ENCODE measurements at regions not wholly inside any gene's neighbourhood (a gene's known extent, or its start where the extent isn't known, plus 50 kb on each side); places are given as distances from the start of the nearest gene placed in this dataset.

DNA sequence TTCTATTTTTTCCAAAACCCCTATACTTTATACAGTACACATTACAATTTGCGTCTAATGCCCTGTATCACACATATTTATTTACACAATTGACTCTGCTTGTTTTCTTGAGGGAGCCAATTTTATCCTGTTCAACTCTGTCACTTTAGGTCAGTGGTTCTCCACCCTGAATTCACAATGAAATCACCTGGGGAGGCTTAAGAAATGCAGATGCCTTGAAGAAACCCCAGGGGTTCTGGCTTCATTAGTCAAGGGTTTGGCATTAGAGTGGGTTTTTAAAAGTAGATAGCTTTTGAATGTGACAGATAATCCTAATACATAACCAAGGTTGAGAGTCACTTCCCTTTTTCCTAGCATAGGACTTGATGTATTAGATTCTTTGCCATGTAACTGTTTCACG, 398.6 kb upstream of the ERCC4 start:
- H3K9me3 ChIP-seq = no peaks in the 10 kb centered on the region
- no peaks in the 10 kb centered on the region for H3K4me1 ChIP-seq
- TF ChIP-seq, protein P1, sequence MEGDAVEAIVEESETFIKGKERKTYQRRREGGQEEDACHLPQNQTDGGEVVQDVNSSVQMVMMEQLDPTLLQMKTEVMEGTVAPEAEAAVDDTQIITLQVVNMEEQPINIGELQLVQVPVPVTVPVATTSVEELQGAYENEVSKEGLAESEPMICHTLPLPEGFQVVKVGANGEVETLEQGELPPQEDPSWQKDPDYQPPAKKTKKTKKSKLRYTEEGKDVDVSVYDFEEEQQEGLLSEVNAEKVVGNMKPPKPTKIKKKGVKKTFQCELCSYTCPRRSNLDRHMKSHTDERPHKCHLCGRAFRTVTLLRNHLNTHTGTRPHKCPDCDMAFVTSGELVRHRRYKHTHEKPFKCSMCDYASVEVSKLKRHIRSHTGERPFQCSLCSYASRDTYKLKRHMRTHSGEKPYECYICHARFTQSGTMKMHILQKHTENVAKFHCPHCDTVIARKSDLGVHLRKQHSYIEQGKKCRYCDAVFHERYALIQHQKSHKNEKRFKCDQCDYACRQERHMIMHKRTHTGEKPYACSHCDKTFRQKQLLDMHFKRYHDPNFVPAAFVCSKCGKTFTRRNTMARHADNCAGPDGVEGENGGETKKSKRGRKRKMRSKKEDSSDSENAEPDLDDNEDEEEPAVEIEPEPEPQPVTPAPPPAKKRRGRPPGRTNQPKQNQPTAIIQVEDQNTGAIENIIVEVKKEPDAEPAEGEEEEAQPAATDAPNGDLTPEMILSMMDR (IDR thresholded peaks at IDR 0.05) = no peak
- TF ChIP-seq POLR2A (IDR thresholded peaks at IDR 0.05) = no peak
- no peak overlapping the region for H3K4me3 ChIP-seq
- H3K27me3 ChIP-seq = no peaks in the 10 kb centered on the region
- DNase-seq (no peak), ATAC-seq (no peak)
- intact Hi-C loops (cut with DNase I) = no loop called here
- no peaks in the 10 kb centered on the region for H3K36me3 ChIP-seq
- 52% methylated on average over 2 of the region's 2 CpGs for WGBS (ENCODE audit: insufficient coverage, low coverage, low lambda C conversion rate, missing lambda C conversion rate)
- no peak overlapping the region for H3K27ac ChIP-seq

DNA sequence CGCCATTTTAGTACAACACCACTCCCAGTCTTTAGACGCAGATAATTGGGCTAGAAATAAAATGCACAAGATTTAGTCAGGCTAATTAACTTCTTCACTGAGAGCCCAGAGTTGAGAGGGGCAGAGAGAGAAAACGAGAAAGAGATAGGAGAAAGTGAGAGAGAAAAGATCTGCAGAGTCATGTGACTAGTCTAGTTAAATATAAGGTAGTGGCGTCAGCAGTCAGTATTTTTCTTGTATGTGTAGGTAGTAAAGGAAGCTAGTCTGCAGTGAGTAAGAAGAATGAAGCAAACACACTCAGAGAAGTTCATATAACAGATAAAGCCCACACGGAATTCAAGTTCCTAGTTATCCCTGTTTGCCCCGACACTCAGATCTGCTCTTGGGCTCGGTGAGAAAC, 392.6 kb upstream of the ERCC4 start:
- WGBS (ENCODE audit: insufficient coverage, low coverage, low lambda C conversion rate, missing lambda C conversion rate) = 59% methylated on average over 7 of the region's 7 CpGs
- H3K9me3 ChIP-seq = no peaks in the 10 kb centered on the region
- H3K36me3 ChIP-seq = no peaks in the 10 kb centered on the region
- TF ChIP-seq, protein P1 (IDR thresholded peaks at IDR 0.05) = no peak
- TF ChIP-seq POLR2A (IDR thresholded peaks at IDR 0.05) = no peak
- no peaks in the 10 kb centered on the region for H3K4me1 ChIP-seq
- DNase-seq (no peak), ATAC-seq (no peak)
- intact Hi-C loops (cut with DNase I) = no loop called here
- H3K4me3 ChIP-seq = no peak overlapping the region
- H3K27me3 ChIP-seq = no peaks in the 10 kb centered on the region
- no peak overlapping the region for H3K27ac ChIP-seq

DNA sequence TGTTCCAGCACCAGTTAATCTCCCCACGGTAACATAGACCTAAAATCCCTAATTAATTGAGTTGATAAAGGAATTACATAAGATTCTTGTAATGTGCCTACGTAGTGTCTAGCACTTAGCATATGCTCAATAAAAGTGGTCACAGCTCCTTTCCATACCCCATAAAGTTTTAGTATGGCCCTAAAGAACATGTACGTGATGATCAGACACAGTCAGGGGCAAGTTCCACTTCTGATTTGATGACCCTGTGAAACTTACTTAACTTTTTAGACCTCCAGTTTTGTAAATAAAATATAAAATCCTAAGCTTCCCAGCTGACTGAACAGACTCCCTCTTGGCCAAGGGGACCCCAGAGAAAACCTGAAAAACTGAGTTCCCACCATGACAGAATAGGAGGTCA, 391.3 kb upstream of the ERCC4 start:
- WGBS (ENCODE audit: insufficient coverage, low coverage, low lambda C conversion rate, missing lambda C conversion rate) = 68% methylated on average over 3 of the region's 3 CpGs
- Histone ChIP-seq H3K4me3 (no peak overlapping the region), H3K27me3 (no peaks in the 10 kb centered on the region), H3K9me3 (no peaks in the 10 kb centered on the region), H3K36me3 (no peaks in the 10 kb centered on the region), H3K27ac (no peak overlapping the region), H3K4me1 (no peaks in the 10 kb centered on the region)
- no peak for ATAC-seq
- intact Hi-C loops (cut with DNase I) = no loop called here
- TF ChIP-seq, protein P1 (IDR thresholded peaks at IDR 0.05) = no peak
- TF ChIP-seq POLR2A (IDR thresholded peaks at IDR 0.05) = no peak
- DNase-seq = no peak

DNA sequence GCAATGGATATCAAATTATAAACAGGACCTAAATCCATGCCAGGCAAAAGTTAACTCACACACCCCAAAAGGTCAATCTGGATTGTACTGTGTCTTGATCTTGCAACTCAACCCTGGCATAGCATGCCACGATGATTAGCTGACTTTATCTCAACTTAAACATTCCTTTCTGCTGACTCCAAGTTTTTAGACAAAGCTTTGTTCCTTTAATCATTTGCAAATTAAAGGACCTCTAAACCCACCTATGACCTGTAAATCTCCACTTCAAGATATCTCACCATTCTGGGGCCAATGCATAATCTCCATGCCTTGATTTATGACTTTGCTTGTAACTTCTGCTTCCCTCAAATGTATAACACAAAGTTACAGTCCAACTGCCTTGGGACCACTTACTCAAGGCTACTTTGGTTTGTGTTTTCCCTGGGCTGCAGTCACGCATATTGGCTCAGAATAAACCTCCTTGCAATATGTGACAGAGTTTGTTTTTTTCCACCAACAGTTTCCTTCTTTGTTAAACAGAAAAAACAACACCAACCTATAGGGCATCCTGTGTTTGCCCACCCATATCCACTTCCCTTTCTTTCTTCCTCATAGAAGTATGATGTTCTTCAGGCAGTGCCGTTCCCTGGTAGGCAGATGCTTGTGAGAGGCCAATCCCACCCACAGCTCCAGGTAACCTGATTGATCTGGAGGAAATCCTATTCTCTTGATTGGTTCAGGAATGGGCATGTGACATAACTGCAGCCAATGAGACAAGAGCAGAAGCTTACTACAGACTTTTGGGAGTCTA, 390.6 kb upstream of the ERCC4 start:
- intact Hi-C loops (cut with DNase I) = no loop called here
- no peak for ATAC-seq
- Histone ChIP-seq H3K27me3 (no peaks in the 10 kb centered on the region), H3K36me3 (no peaks in the 10 kb centered on the region), H3K27ac (no peak overlapping the region), H3K4me1 (no peaks in the 10 kb centered on the region), H3K4me3 (no peak overlapping the region), H3K9me3 (no peaks in the 10 kb centered on the region)
- TF ChIP-seq, protein P1 (IDR thresholded peaks at IDR 0.05) = no peak
- no peak for TF ChIP-seq POLR2A (IDR thresholded peaks at IDR 0.05)
- 32% methylated on average over 3 of the region's 3 CpGs for WGBS (ENCODE audit: insufficient coverage, low coverage, low lambda C conversion rate, missing lambda C conversion rate)
- DNase-seq = no peak

All from right lobe of liver (tissue), 6 donors.